HG03354 (cell line): ENCODE measurements at regions not wholly inside any gene's neighbourhood (a gene's known extent, or its start where the extent isn't known, plus 50 kb on each side); places are given as distances from the start of the nearest gene placed in this dataset.
"Not testable (repeated sequence)": the region's sequence is repeated elsewhere in the genome, so short reads cannot be mapped to it uniquely, and the experiment has no call there.

Source experiments
- ATAC-seq: cut with Tn5 transposase; IDR thresholded peaks from one replicate; pipeline ENCODE4 v1.9.1; 2021; ENCODE audit warnings: mild to moderate bottlenecking; ENCODE audit not compliant: unreplicated experiment, poor library complexity, severe bottlenecking

GRCh38 chr1:219086956-219087469 is 86.7 kb upstream of the LYPLAL1 start:
- no peak for ATAC-seq

- peak; percentile 86 for ATAC-seq
Observed at GRCh38 chr1:219088778-219089557, 84.7 kb upstream of the LYPLAL1 start.

- ATAC-seq, result peak; percentile 86
Observed at GRCh38 chr1:219090607-219091006, 83.1 kb upstream of the LYPLAL1 start.

- no peak for ATAC-seq
Observed at GRCh38 chr1:219092206-219092605, 81.5 kb upstream of the LYPLAL1 start.

GRCh38 chr1:219099307-219099706 is 74.4 kb upstream of the LYPLAL1 start:
- peak; percentile 72 for ATAC-seq

- no peak for ATAC-seq
Observed at GRCh38 chr1:219100059-219100458, 73.6 kb upstream of the LYPLAL1 start.

GRCh38 chr1:219102466-219102865 is 71.2 kb upstream of the LYPLAL1 start:
- not testable (repeated sequence) for ATAC-seq

- ATAC-seq, result no peak
Observed at GRCh38 chr1:219105893-219106292, 67.8 kb upstream of the LYPLAL1 start.

GRCh38 chr1:219109424-219110018 is 64.2 kb upstream of the LYPLAL1 start:
- peak; percentile 70 for ATAC-seq

GRCh38 chr1:219113261-219113660 is 60.4 kb upstream of the LYPLAL1 start:
- no peak for ATAC-seq

- no peak for ATAC-seq
Observed at GRCh38 chr1:219114014-219114413, 59.7 kb upstream of the LYPLAL1 start.

- no peak for ATAC-seq
Observed at GRCh38 chr1:219119839-219120238, 53.8 kb upstream of the LYPLAL1 start.

GRCh38 chr1:219120624-219121544 is 52.8 kb upstream of the LYPLAL1 start:
- no peak for ATAC-seq

- no peak for ATAC-seq
Observed at GRCh38 chr1:219121679-219122078, 52.0 kb upstream of the LYPLAL1 start.

- no peak for ATAC-seq
Observed at GRCh38 chr1:219123036-219123435, 50.6 kb upstream of the LYPLAL1 start.
